ENCODE measurements at regions not wholly inside any gene's neighbourhood (a gene's known extent, or its start where the extent isn't known, plus 50 kb on each side); places are given as distances from the start of the nearest gene placed in this dataset.

- TF ChIP-seq GATA2 (IDR thresholded peaks at IDR 0.05; ENCODE audit: low read depth, low read length) (no peak), GATA3 (IDR thresholded peaks at IDR 0.05; ENCODE audit: low read depth, low read length) (no peak)
These were observed 108.1 kb upstream of the UBL3 start for GRCh38 chr13:29958476-29958875.
